Glutamatergic neuron (in vitro differentiated cells): ENCODE measurements at regions not wholly inside any gene's neighbourhood (a gene's known extent, or its start where the extent isn't known, plus 50 kb on each side); places are given as distances from the start of the nearest gene placed in this dataset.

Source experiments
- DNase-seq: peaks from one replicate; pipeline ENCODE4 v3.0.0; 2022
- H3K27ac Mint-ChIP-seq: one replicate; pipeline ENCODE4 v1.8.0; 2020; ENCODE audit warnings: mild to moderate bottlenecking, mixed read lengths, inconsistent platforms; ENCODE audit not compliant: unreplicated experiment
- H3K27me3 Mint-ChIP-seq: one replicate; pipeline ENCODE4 v1.8.0; 2020; ENCODE audit warnings: mild to moderate bottlenecking, moderate library complexity, mixed read lengths, inconsistent platforms; ENCODE audit not compliant: unreplicated experiment
- H3K36me3 Mint-ChIP-seq: one replicate; pipeline ENCODE4 v1.8.0; 2020; ENCODE audit warnings: mild to moderate bottlenecking, mixed read lengths, inconsistent platforms; ENCODE audit not compliant: unreplicated experiment
- H3K4me1 Mint-ChIP-seq: one replicate; pipeline ENCODE4 v1.8.0; 2020; ENCODE audit warnings: mild to moderate bottlenecking, low read depth, mixed read lengths, inconsistent platforms; ENCODE audit not compliant: unreplicated experiment
- H3K4me3 Mint-ChIP-seq: one replicate; pipeline ENCODE4 v1.8.0; 2020; ENCODE audit warnings: mild to moderate bottlenecking, mixed read lengths, inconsistent platforms; ENCODE audit not compliant: unreplicated experiment
- H3K9me3 Mint-ChIP-seq: one replicate; pipeline ENCODE4 v1.8.0; 2020; ENCODE audit warnings: mild to moderate bottlenecking, moderate library complexity, mixed read lengths, inconsistent platforms; ENCODE audit not compliant: unreplicated experiment
- CTCF ChIP-seq: fragments of 200-600 bp; sonication (generic); IDR thresholded peaks from one replicate; pipeline ENCODE4 v1.5.0; 2021; ENCODE audit not compliant: partially characterized antibody, unreplicated experiment

DNA sequence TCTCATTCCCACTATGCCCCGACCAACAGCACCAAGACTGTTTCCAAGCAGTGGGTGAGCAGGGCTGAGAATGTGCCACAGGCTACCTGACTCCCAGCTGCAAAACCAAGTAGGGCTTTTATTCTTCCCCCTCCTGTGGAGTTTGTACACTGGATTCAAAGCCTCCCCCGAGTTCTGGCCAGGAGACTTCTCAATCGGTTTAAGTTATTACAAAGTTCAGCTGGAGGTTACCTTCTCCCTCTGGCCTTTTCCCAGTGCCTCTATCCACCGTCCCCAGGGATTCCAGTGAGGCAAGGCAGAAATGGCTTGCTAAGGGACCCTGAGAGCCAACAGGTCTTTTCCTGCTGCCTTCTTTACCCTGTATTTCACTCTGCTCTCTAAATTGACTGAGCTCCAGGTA lies 217.0 kb downstream of the ADGRG6 start:
- DNase-seq, result no peak
- Mint-ChIP-seq H3K36me3 (no peaks in the 10 kb centered on the region), H3K4me3 (no peak overlapping the region), H3K9me3 (peaks cover 4% of the 10 kb centered on the region), H3K27ac (no peak overlapping the region), H3K27me3 (peaks cover 5% of the 10 kb centered on the region), H3K4me1 (peaks cover 12% of the 10 kb centered on the region)
- no peak for TF ChIP-seq CTCF

DNA sequence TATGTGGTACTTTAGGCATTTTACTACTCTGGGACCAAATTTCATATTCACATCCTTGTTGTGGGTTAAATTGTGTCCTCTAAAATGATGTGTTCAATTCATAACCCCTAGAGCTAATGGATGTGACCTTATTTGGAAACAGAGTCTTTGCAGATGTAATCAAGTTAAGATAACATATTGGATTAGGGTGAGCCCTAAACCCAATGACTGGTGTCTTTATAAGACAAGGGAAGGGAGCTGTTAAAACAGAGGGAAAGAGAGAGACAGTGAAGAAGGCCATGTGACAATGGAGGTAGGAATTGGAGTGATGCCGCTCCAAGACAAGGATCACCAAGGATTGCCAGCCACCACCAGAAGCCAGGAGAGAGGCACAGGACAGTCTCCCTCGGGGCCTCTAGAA lies 220.0 kb downstream of the ADGRG6 start:
- Mint-ChIP-seq H3K9me3 (no peaks in the 10 kb centered on the region), H3K36me3 (no peaks in the 10 kb centered on the region), H3K27me3 (peaks cover 3% of the 10 kb centered on the region), H3K4me3 (no peak overlapping the region), H3K4me1 (peaks cover 12% of the 10 kb centered on the region), H3K27ac (no peak overlapping the region)
- DNase-seq, result no peak
- TF ChIP-seq CTCF, result no peak

GRCh38 chr6:142523515-142524375 lies 221.9 kb downstream of the ADGRG6 start:
- Mint-ChIP-seq H3K4me1 (peaks cover 6% of the 10 kb centered on the region), H3K36me3 (no peaks in the 10 kb centered on the region), H3K4me3 (no peak overlapping the region), H3K27me3 (peaks cover 3% of the 10 kb centered on the region), H3K9me3 (no peaks in the 10 kb centered on the region), H3K27ac (no peak overlapping the region)
- no peak for TF ChIP-seq CTCF
- no peak for DNase-seq

DNA sequence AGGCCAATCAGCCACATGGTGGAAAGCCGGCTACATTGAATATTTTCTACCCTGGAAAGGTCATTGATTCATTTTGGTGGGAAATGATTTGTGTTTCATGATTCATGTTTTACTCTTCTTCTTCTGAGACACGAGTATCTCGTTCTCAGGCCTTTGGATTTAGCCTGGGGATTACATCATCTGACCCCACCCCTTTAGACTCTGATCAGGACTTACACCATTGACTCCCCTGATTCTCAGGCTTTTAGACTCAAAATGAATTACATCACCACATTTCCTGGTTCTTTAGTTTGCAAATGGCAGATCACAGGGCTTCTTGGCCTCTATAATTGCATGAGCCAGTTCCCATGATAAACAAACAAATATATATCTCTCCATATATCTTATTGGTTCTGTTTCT lies 228.8 kb downstream of the ADGRG6 start:
- H3K9me3 Mint-ChIP-seq, result peaks cover 1% of the 10 kb centered on the region
- no peak overlapping the region for H3K4me3 Mint-ChIP-seq
- no peak for TF ChIP-seq CTCF
- H3K27ac Mint-ChIP-seq, result no peak overlapping the region
- no peaks in the 10 kb centered on the region for H3K4me1 Mint-ChIP-seq
- DNase-seq, result no peak
- no peaks in the 10 kb centered on the region for H3K27me3 Mint-ChIP-seq
- peaks cover 15% of the 10 kb centered on the region for H3K36me3 Mint-ChIP-seq

DNA sequence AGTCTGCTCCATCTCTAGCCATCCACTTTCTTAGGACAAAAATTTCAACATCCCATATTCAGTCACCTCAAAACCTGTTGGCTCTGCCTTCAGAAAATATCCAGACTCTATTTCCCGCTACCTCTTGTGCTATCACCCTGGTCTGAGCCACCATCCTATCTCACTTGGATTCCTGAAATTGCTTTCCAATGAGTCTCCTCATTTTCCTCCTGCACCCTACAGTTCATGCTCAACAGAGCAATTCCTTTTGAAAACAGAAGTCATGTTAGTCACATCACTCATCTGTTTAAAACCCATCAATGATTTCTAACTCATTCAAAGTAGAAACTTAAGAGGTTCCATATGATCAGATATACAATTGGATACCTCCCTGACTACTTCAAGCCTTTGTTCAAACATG lies 229.9 kb downstream of the ADGRG6 start:
- TF ChIP-seq CTCF, result no peak
- H3K4me1 Mint-ChIP-seq, result no peaks in the 10 kb centered on the region
- peaks cover 16% of the 10 kb centered on the region for H3K36me3 Mint-ChIP-seq
- DNase-seq, result no peak
- H3K27ac Mint-ChIP-seq, result no peak overlapping the region
- H3K4me3 Mint-ChIP-seq, result no peak overlapping the region
- H3K9me3 Mint-ChIP-seq, result peaks cover 1% of the 10 kb centered on the region
- H3K27me3 Mint-ChIP-seq, result no peaks in the 10 kb centered on the region
